GM12878 (cell line): ENCODE measurements at regions not wholly inside any gene's neighbourhood (a gene's known extent, or its start where the extent isn't known, plus 50 kb on each side); places are given as distances from the start of the nearest gene placed in this dataset.

Experiments
- ATAC-seq: fragments of 200-7000 bp; cut with Tn5 transposase; 3 replicates; pipeline ENCODE4 v1.9.1; 2020; ENCODE audit warnings: mild to moderate bottlenecking, moderate library complexity
- BruUV-seq: library from RNA; stranded (reverse); fragments of 400-500 nt; replicated peaks from 2 replicates; lab custom pipeline; 2021; lab: Mats Ljungman, UMichigan
- CTCF ChIA-PET: fragments of 300-600 bp; sonication (Branson Sonifier 250); formaldehyde crosslinking; extraction: SDS; loops from one replicate; lab custom pipeline; 2021; ENCODE audit warnings: inconsistent platforms; lab: Yijun Ruan, JAX
- POLR2A ChIA-PET: fragments of 350-600 bp; formaldehyde crosslinking; extraction: SDS; loops from one replicate; lab custom pipeline; 2021; ENCODE audit warnings: inconsistent platforms; lab: Charles Lee
- RAD21 ChIA-PET: fragments of 300-600 bp; sonication (Branson Sonifier 250); formaldehyde crosslinking; loops from one replicate; lab custom pipeline; 2023; ENCODE audit warnings: antibody characterized with exemption; ENCODE audit not compliant: unreplicated experiment; lab: Charles Lee
- SMC1A ChIA-PET: fragments of 300-600 bp; sonication (Branson Sonifier 250); formaldehyde crosslinking; loops from one replicate; lab custom pipeline; 2023; ENCODE audit not compliant: unreplicated experiment, uncharacterized antibody; lab: Charles Lee
- DNase-seq: peaks from one replicate; pipeline ENCODE4 v3.0.0-alpha.2; 2011; ENCODE audit warnings: low read depth, low spot score
- FAIRE-seq: peaks from 3 replicates; lab custom pipeline; 2011; peaks lifted over from hg19 to GRCh38; lab: Jason Lieb, UNC
- H2AFZ ChIP-seq: 2 replicates; pipeline ENCODE4 v1.6.0; 2011; ENCODE audit warnings: low read depth, low read length, control low read depth; ENCODE audit not compliant: control insufficient read depth
- H3K27ac ChIP-seq: 2 replicates; pipeline ENCODE4 v1.5.1; 2011; ENCODE audit warnings: control low read depth; ENCODE audit not compliant: control insufficient read depth, insufficient read depth
- H3K27me3 ChIP-seq, 2 experiments: replicated peaks in 1 of 2; 2 replicates each; pipeline versions ENCODE4 v1.6.0 to v1.6.1; 2011; ENCODE audit warnings: low read length in 1 of 2; ENCODE audit not compliant: control insufficient read depth in 2 of 2, insufficient read depth in 2 of 2
- H3K36me3 ChIP-seq, 2 experiments: 2 replicates each; pipeline ENCODE4 v1.5.1; 2011; ENCODE audit warnings: low read length in 1 of 2; ENCODE audit not compliant: control insufficient read depth in 2 of 2, insufficient read depth in 2 of 2
- H3K4me1 ChIP-seq: 2 replicates; pipeline ENCODE4 v1.6.1; 2011; ENCODE audit warnings: mild to moderate bottlenecking, low read length, moderate library complexity, mixed read lengths; ENCODE audit not compliant: control insufficient read depth, insufficient read depth
- H3K4me2 ChIP-seq: 2 replicates; pipeline ENCODE4 v1.6.0; 2011; ENCODE audit warnings: control low read depth; ENCODE audit not compliant: control insufficient read depth, insufficient read depth
- H3K4me3 ChIP-seq: fragments of 200-600 bp; sonication (generic); 2 replicates; pipeline ENCODE4 v1.5.1; 2016
- H3K79me2 ChIP-seq: 2 replicates; pipeline ENCODE4 v1.6.0; 2011; ENCODE audit warnings: low read length; ENCODE audit not compliant: control insufficient read depth, insufficient read depth
- H3K9ac ChIP-seq: 2 replicates; pipeline ENCODE4 v1.8.0; 2011; ENCODE audit warnings: low read length, control low read depth, mixed read lengths; ENCODE audit not compliant: control insufficient read depth, insufficient read depth
- H3K9me3 ChIP-seq: replicated peaks from 3 replicates; pipeline ENCODE4 v1.5.1; 2011; ENCODE audit warnings: mild to moderate bottlenecking, low read length; ENCODE audit not compliant: control insufficient read depth, insufficient read depth
- H4K20me1 ChIP-seq: 2 replicates; pipeline ENCODE4 v1.6.0; 2011; ENCODE audit not compliant: control insufficient read depth, insufficient read depth
- IKZF2 ChIP-seq, 2 experiments: fragments of 450-650 bp; IDR thresholded peaks; 2 replicates each; pipeline ENCODE4 v1.6.1; 2017; ENCODE audit warnings: mild to moderate bottlenecking in 2 of 2, moderate library complexity in 2 of 2
- NR2C1 ChIP-seq: fragments of 450-650 bp; IDR thresholded peaks from 2 replicates; pipeline ENCODE4 v1.6.1; 2017; ENCODE audit warnings: antibody characterized with exemption, mild to moderate bottlenecking, moderate library complexity
- NR2C2 ChIP-seq: IDR thresholded peaks from 2 replicates; pipeline ENCODE4 v1.6.1; 2011; ENCODE audit warnings: borderline replicate concordance, low read depth; ENCODE audit not compliant: control insufficient read depth, insufficient read length
- SMC3 ChIP-seq: IDR thresholded peaks from 2 replicates; pipeline ENCODE4 v1.6.1; 2011; ENCODE audit warnings: low read length, improper control_type of control experiment, borderline replicate concordance
- SREBF2 ChIP-seq: IDR thresholded peaks from 2 replicates; pipeline ENCODE4 v1.6.1; 2012; ENCODE audit warnings: mild to moderate bottlenecking, low read length
- SRF ChIP-seq, 2 experiments: IDR thresholded peaks; 2 replicates each; pipeline ENCODE4 v1.6.1; 2011; ENCODE audit warnings: low read depth in 2 of 2, low read length in 2 of 2, mild to moderate bottlenecking in 1 of 2, moderate library complexity in 1 of 2
- TAF1 ChIP-seq: IDR thresholded peaks from 2 replicates; pipeline ENCODE4 v1.6.1; 2011; ENCODE audit warnings: mild to moderate bottlenecking, low read depth, low read length, borderline replicate concordance
- WGBS: methylation state at CpG from one replicate; pipeline ENCODE4 v1.1.6; 2016; ENCODE audit warnings: low lambda C conversion rate; ENCODE audit not compliant: insufficient replicate concordance, insufficient coverage; ENCODE audit errors: missing lambda C conversion rate; 5-methylcytosine and 5-hydroxymethylcytosine counted together
- in situ Hi-C: fragments of 300-500 bp; cut with MboI; formaldehyde crosslinking; loops from 9 replicates; pipeline ENCODE4 v1.14.3; 2018; ENCODE audit warnings: mixed read lengths
- intact Hi-C: fragments of 100-400 bp; cut with micrococcal nuclease; formaldehyde crosslinking; loops from one replicate; pipeline ENCODE4 v1.14.2; 2022; ENCODE audit not compliant: unreplicated experiment
- TF ChIP-seq, protein P1 (sequence below): fragments of 450-650 bp; formaldehyde crosslinking; IDR thresholded peaks from 2 replicates; pipeline ENCODE4 v1.4.0; 2020; ENCODE audit warnings: mild to moderate bottlenecking, moderate library complexity
- TF ChIP-seq, protein P2 (sequence below): IDR thresholded peaks from 2 replicates; pipeline ENCODE4 v1.6.1; 2012; ENCODE audit warnings: low read depth, low read length, improper control_type of control experiment

DNA sequence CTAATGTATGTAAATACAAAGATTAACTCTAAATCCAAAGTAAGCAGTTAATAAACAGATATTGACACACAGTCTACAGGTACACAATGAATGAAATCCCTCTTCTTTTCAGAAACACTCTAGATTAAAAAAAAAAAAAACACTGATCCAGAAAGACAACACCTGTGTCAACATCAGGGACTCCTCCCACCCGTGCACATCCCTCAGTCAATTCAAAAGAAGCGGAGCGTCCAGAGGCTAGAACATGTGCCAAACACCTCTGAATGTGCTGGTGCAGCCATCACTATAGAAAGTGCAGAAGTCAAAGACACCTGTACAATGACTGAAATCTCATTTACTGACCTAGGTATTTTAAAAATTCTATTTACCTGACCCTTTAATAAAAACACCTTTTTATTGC is 622.6 kb upstream of the ID2 start (continued):
- TF ChIP-seq, protein P1, sequence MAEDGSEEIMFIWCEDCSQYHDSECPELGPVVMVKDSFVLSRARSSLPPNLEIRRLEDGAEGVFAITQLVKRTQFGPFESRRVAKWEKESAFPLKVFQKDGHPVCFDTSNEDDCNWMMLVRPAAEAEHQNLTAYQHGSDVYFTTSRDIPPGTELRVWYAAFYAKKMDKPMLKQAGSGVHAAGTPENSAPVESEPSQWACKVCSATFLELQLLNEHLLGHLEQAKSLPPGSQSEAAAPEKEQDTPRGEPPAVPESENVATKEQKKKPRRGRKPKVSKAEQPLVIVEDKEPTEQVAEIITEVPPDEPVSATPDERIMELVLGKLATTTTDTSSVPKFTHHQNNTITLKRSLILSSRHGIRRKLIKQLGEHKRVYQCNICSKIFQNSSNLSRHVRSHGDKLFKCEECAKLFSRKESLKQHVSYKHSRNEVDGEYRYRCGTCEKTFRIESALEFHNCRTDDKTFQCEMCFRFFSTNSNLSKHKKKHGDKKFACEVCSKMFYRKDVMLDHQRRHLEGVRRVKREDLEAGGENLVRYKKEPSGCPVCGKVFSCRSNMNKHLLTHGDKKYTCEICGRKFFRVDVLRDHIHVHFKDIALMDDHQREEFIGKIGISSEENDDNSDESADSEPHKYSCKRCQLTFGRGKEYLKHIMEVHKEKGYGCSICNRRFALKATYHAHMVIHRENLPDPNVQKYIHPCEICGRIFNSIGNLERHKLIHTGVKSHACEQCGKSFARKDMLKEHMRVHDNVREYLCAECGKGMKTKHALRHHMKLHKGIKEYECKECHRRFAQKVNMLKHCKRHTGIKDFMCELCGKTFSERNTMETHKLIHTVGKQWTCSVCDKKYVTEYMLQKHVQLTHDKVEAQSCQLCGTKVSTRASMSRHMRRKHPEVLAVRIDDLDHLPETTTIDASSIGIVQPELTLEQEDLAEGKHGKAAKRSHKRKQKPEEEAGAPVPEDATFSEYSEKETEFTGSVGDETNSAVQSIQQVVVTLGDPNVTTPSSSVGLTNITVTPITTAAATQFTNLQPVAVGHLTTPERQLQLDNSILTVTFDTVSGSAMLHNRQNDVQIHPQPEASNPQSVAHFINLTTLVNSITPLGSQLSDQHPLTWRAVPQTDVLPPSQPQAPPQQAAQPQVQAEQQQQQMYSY (CRISPR knock-in tag) = no peak
- TF ChIP-seq SREBF2 (no peak), NR2C1 (no peak), SMC3 (no peak), SRF (IDR thresholded peaks at IDR 0.05; ENCODE audit: low read depth in 2 of 2, low read length in 2 of 2) (no peak)
- TF ChIP-seq, protein P2, sequence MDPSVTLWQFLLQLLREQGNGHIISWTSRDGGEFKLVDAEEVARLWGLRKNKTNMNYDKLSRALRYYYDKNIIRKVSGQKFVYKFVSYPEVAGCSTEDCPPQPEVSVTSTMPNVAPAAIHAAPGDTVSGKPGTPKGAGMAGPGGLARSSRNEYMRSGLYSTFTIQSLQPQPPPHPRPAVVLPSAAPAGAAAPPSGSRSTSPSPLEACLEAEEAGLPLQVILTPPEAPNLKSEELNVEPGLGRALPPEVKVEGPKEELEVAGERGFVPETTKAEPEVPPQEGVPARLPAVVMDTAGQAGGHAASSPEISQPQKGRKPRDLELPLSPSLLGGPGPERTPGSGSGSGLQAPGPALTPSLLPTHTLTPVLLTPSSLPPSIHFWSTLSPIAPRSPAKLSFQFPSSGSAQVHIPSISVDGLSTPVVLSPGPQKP = no peak
- TF ChIP-seq, all 136 proteins: peak for 0

DNA sequence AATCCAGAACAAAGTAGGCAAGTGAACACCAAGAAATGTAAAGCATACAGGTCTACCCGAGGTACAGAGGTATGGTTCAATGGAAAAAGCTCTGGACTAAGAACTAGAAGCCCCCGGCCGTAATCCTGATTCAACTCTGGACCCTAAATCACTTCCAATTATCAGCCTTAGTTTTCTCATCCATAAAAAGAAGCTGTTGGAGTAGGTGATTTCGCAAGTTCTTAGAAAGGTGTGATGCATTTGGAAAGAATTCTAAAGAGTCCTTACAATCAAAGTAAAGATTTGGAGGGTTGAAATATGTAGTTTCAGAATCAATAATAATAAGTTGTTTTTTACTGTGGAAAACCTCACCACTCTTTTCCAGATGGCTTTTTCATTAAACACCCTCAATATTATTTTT is 622.1 kb upstream of the ID2 start:
- POLR2A ChIA-PET = no interaction called here
- intact Hi-C loops = no loop called here
- DNase-seq (no peak), ATAC-seq (no peak)
- SMC1A ChIA-PET = interaction anchor here (0.6 to 1.6 kb wide), 9 partner anchors 8 to 175 kb away, joined by 3 to 6 read pairs (median 3); no protein-coding TSS in a partner anchor
- peaks cover 4% of the 10 kb centered on the region; the same call in 2 of the 3 replicates for H3K9me3 ChIP-seq
- H3K9ac ChIP-seq = no peak overlapping the region
- 14% methylated on average over 4 of the region's 4 CpGs for WGBS
- CTCF ChIA-PET = interaction anchor here (1.4 kb wide), 1 partner anchor 66 kb away, joined by 3 read pairs; no protein-coding TSS in a partner anchor
- BruUV-seq = no TSS peak
- no peak for TF ChIP-seq TAF1
- 0 out of 4 replicates have a peak, but pooled peaks of 1 of the 2 experiments have one; percentile 14 for TF ChIP-seq IKZF2 (IDR thresholded peaks at IDR 0.05)
- TF ChIP-seq NR2C2 = no peak
- TF ChIP-seq, all 136 proteins: peak for 1
- Histone ChIP-seq H3K4me1 (peaks cover 21% of the 10 kb centered on the region), H3K27ac (no peak overlapping the region), H3K79me2 (no peaks in the 10 kb centered on the region), H4K20me1 (no peaks in the 10 kb centered on the region), H2AFZ (no peak overlapping the region), H3K4me3 (no peak overlapping the region), H3K36me3 (no peaks in the 10 kb centered on the region), H3K4me2 (0 out of 2 replicates have a peak overlapping the region, but pooled peaks have one; percentile 2), H3K27me3 (no peaks in the 10 kb centered on the region)
- no peak for FAIRE-seq
- RAD21 ChIA-PET = no interaction called here
- in situ Hi-C loops = no loop called here
